ENCODE measurements at regions not wholly inside any gene's neighbourhood (a gene's known extent, or its start where the extent isn't known, plus 50 kb on each side); places are given as distances from the start of the nearest gene placed in this dataset.

GRCh38 chr2:116716444-116716843 is 1098.0 kb upstream of the DDX18 start:
- Histone ChIP-seq H3K9me3 (ENCODE audit: control insufficient read depth, insufficient read depth, low read depth, low read length) (no peaks in the 10 kb centered on the region), H3K27me3 (ENCODE audit: control insufficient read depth, insufficient read depth, low read length) (no peaks in the 10 kb centered on the region), H3K4me1 (ENCODE audit: control insufficient read depth, extremely low read depth, insufficient read depth, low read length) (no peaks in the 10 kb centered on the region)

DNA sequence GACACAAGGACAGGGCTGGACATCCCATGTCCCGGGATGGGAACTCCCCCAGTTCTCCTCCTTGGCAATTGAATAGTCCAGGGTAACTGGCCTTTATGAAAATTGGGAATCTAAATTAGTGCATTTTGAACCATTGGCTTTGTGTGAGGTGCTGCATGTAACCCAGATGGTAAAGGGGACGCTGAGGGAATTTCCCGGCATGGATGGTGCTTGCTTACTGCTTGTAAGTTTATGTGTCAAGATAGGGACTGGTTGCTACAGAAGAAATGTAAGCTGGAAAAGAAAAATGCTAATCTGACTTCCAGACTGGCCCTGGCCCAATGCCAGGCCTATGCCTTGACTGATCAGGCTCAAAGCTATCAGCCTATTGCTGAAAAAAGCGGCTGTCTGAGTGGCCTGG is 1096.7 kb upstream of the DDX18 start:
- Histone ChIP-seq H3K9me3 (ENCODE audit: control insufficient read depth, insufficient read depth, low read depth, low read length) (no peaks in the 10 kb centered on the region), H3K4me3 (replicated peaks in 1 of 4; ENCODE audit: control extremely low read depth in 1 of 4, insufficient read depth in 1 of 4, low read depth in 3 of 4, low read length in 4 of 4) (no peak overlapping the region), H3K9ac (ENCODE audit: insufficient read depth, low read length) (no peak overlapping the region), H3K27me3 (ENCODE audit: control insufficient read depth, insufficient read depth, low read length) (no peaks in the 10 kb centered on the region), H3K27ac (ENCODE audit: insufficient read depth, low read length) (no peak overlapping the region), H4K20me1 (ENCODE audit: control insufficient read depth, extremely low read depth, insufficient read depth, low read length) (no peaks in the 10 kb centered on the region), H3K4me1 (ENCODE audit: control insufficient read depth, extremely low read depth, insufficient read depth, low read length) (no peaks in the 10 kb centered on the region), H3K36me3 (ENCODE audit: control insufficient read depth, insufficient read depth, low read length) (no peaks in the 10 kb centered on the region), H2AFZ (ENCODE audit: low read length) (no peak overlapping the region), H3K4me2 (ENCODE audit: extremely low read depth, insufficient read depth, low read length) (no peak overlapping the region), H3K79me2 (ENCODE audit: control insufficient read depth, insufficient read depth, low read length) (no peaks in the 10 kb centered on the region)
- DNase-seq (ENCODE audit: low read depth in 2 of 2) = no peak
- no peak for TF ChIP-seq CTCF (conservative IDR thresholded peaks at IDR 0.05 in 1 of 2, IDR thresholded peaks at IDR 0.05 in 1 of 2; ENCODE audit: low read depth in 1 of 2, low read length in 2 of 2)
- no peak for TF ChIP-seq EZH2 (IDR thresholded peaks at IDR 0.05; ENCODE audit: low read length, missing control alignments)

More at GRCh38 chr2:116716444-116716843, 1098.0 kb upstream of the DDX18 start:
- Histone ChIP-seq H3K4me3 (replicated peaks in 1 of 4; ENCODE audit: control extremely low read depth in 1 of 4, insufficient read depth in 1 of 4, low read depth in 3 of 4, low read length in 4 of 4) (no peak overlapping the region), H2AFZ (ENCODE audit: low read length) (no peak overlapping the region), H3K27ac (ENCODE audit: insufficient read depth, low read length) (no peak overlapping the region), H4K20me1 (ENCODE audit: control insufficient read depth, extremely low read depth, insufficient read depth, low read length) (no peaks in the 10 kb centered on the region), H3K9ac (ENCODE audit: insufficient read depth, low read length) (no peak overlapping the region), H3K4me2 (ENCODE audit: extremely low read depth, insufficient read depth, low read length) (no peak overlapping the region), H3K36me3 (ENCODE audit: control insufficient read depth, insufficient read depth, low read length) (no peaks in the 10 kb centered on the region), H3K79me2 (ENCODE audit: control insufficient read depth, insufficient read depth, low read length) (no peaks in the 10 kb centered on the region)
- TF ChIP-seq CTCF (conservative IDR thresholded peaks at IDR 0.05 in 1 of 2, IDR thresholded peaks at IDR 0.05 in 1 of 2; ENCODE audit: low read depth in 1 of 2, low read length in 2 of 2) = no peak
- no peak for DNase-seq (ENCODE audit: low read depth in 2 of 2)

DNA sequence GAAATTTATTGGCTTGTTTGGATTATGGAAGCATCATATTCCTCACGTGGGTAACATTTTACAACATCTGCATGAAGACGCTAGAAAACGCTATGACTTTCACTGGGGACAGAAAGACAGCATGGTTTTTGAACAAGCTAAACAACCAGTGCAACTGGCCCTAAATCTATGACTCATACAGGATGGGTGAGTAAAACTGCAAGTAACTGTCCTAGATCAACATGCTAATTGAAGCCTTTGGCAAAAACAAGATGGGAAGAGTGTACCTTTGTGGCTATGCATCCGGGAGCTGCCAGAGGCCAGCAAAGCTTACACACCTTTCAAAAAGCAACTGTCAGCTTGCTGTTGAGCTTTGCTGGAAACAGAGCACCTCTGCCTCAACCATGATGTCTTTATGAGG is 1096.0 kb upstream of the DDX18 start:
- DNase-seq (ENCODE audit: low read depth in 2 of 2) = no peak
- Histone ChIP-seq H3K27ac (ENCODE audit: insufficient read depth, low read length) (no peak overlapping the region), H4K20me1 (ENCODE audit: control insufficient read depth, extremely low read depth, insufficient read depth, low read length) (no peaks in the 10 kb centered on the region), H3K9me3 (ENCODE audit: control insufficient read depth, insufficient read depth, low read depth, low read length) (no peaks in the 10 kb centered on the region), H3K4me1 (ENCODE audit: control insufficient read depth, extremely low read depth, insufficient read depth, low read length) (no peaks in the 10 kb centered on the region), H3K4me2 (ENCODE audit: extremely low read depth, insufficient read depth, low read length) (no peak overlapping the region), H3K4me3 (replicated peaks in 1 of 4; ENCODE audit: control extremely low read depth in 1 of 4, insufficient read depth in 1 of 4, low read depth in 3 of 4, low read length in 4 of 4) (no peak overlapping the region), H3K79me2 (ENCODE audit: control insufficient read depth, insufficient read depth, low read length) (no peaks in the 10 kb centered on the region), H3K9ac (ENCODE audit: insufficient read depth, low read length) (no peak overlapping the region), H3K27me3 (ENCODE audit: control insufficient read depth, insufficient read depth, low read length) (no peaks in the 10 kb centered on the region), H2AFZ (ENCODE audit: low read length) (no peak overlapping the region), H3K36me3 (ENCODE audit: control insufficient read depth, insufficient read depth, low read length) (no peaks in the 10 kb centered on the region)
- no peak for TF ChIP-seq CTCF (conservative IDR thresholded peaks at IDR 0.05 in 1 of 2, IDR thresholded peaks at IDR 0.05 in 1 of 2; ENCODE audit: low read depth in 1 of 2, low read length in 2 of 2)
- TF ChIP-seq EZH2 (IDR thresholded peaks at IDR 0.05; ENCODE audit: low read length, missing control alignments) = no peak

Measured in fibroblast of lung (primary cell).